ENCODE measurements at regions not wholly inside any gene's neighbourhood (a gene's known extent, or its start where the extent isn't known, plus 50 kb on each side); places are given as distances from the start of the nearest gene placed in this dataset.

DNA sequence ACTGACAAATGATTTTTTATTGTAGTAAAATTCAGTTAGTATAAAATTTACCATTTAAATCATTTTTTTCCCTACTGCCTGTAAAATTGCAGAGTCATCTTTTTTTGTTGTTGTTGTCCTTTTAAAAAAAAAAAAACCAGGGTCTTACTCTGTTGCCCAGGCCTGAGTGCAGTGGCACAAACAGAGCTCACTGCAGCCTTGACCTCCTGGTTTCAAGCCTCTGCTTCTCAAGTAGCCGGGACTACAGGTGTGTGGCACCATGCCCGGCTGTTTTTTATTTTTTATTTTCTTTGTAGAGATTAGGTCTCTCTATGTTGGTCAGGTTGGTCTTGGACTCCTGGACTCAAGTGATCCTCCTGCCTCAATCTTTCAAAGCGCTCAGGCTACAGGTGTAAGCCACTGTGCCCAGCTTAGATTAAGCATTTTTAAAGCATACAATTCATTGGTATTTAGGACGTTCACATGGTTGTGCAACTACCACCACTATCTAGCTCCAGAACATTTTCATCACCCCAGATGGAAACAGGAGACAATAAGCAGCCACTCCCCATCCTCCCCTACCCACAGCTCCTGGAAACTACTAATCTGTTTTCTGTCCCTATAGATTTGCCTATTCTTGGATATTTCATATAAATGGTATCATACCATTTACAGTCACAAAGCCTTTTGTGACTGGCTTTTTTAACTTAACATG is 59.7 kb upstream of the PGRMC2 start:
- intact Hi-C loops (cut with DNase I; ENCODE audit: low total_unique reads) = no loop called here
- TF ChIP-seq POLR2A (IDR thresholded peaks at IDR 0.05) (no peak), POLR2AphosphoS5 (IDR thresholded peaks at IDR 0.05) (no peak)
- TF ChIP-seq, protein P1, sequence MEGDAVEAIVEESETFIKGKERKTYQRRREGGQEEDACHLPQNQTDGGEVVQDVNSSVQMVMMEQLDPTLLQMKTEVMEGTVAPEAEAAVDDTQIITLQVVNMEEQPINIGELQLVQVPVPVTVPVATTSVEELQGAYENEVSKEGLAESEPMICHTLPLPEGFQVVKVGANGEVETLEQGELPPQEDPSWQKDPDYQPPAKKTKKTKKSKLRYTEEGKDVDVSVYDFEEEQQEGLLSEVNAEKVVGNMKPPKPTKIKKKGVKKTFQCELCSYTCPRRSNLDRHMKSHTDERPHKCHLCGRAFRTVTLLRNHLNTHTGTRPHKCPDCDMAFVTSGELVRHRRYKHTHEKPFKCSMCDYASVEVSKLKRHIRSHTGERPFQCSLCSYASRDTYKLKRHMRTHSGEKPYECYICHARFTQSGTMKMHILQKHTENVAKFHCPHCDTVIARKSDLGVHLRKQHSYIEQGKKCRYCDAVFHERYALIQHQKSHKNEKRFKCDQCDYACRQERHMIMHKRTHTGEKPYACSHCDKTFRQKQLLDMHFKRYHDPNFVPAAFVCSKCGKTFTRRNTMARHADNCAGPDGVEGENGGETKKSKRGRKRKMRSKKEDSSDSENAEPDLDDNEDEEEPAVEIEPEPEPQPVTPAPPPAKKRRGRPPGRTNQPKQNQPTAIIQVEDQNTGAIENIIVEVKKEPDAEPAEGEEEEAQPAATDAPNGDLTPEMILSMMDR (IDR thresholded peaks at IDR 0.05) = no peak

GRCh38 chr4:128346054-128346716 is 58.6 kb upstream of the PGRMC2 start:
- Histone ChIP-seq H3K36me3 (no peaks in the 10 kb centered on the region), H3K27me3 (no peaks in the 10 kb centered on the region), H3K4me1 (no peaks in the 10 kb centered on the region), H3K27ac (no peak overlapping the region), H3K4me3 (no peak overlapping the region), H3K9me3 (no peaks in the 10 kb centered on the region)
- no peak for DNase-seq (ENCODE audit: low spot score in 2 of 2)
- no peak for TF ChIP-seq POLR2AphosphoS5 (IDR thresholded peaks at IDR 0.05)
- TF ChIP-seq POLR2A (IDR thresholded peaks at IDR 0.05) = no peak
- TF ChIP-seq, protein P1 (IDR thresholded peaks at IDR 0.05) = no peak
- intact Hi-C loops (cut with DNase I; ENCODE audit: low total_unique reads) = no loop called here

More for the DNA sequence above, 59.7 kb upstream of the PGRMC2 start:
- DNase-seq (ENCODE audit: low spot score in 2 of 2) = no peak
- no peaks in the 10 kb centered on the region for H3K4me1 ChIP-seq
- no peak overlapping the region for H3K4me3 ChIP-seq
- no peak overlapping the region for H3K27ac ChIP-seq
- no peaks in the 10 kb centered on the region for H3K27me3 ChIP-seq
- no peaks in the 10 kb centered on the region for H3K9me3 ChIP-seq
- no peaks in the 10 kb centered on the region for H3K36me3 ChIP-seq

- no peak for DNase-seq (ENCODE audit: low spot score in 2 of 2)
- H3K27ac ChIP-seq = no peak overlapping the region
- H3K9me3 ChIP-seq = no peaks in the 10 kb centered on the region
- no peaks in the 10 kb centered on the region for H3K4me1 ChIP-seq
- TF ChIP-seq, protein P1 (IDR thresholded peaks at IDR 0.05) = no peak
- TF ChIP-seq POLR2A (IDR thresholded peaks at IDR 0.05) = no peak
- no peak for TF ChIP-seq POLR2AphosphoS5 (IDR thresholded peaks at IDR 0.05)
- no peaks in the 10 kb centered on the region for H3K36me3 ChIP-seq
- intact Hi-C loops (cut with DNase I; ENCODE audit: low total_unique reads) = no loop called here
- no peak overlapping the region for H3K4me3 ChIP-seq
- no peaks in the 10 kb centered on the region for H3K27me3 ChIP-seq
These were observed 58.0 kb upstream of the PGRMC2 start for GRCh38 chr4:128345650-128346049.

DNA sequence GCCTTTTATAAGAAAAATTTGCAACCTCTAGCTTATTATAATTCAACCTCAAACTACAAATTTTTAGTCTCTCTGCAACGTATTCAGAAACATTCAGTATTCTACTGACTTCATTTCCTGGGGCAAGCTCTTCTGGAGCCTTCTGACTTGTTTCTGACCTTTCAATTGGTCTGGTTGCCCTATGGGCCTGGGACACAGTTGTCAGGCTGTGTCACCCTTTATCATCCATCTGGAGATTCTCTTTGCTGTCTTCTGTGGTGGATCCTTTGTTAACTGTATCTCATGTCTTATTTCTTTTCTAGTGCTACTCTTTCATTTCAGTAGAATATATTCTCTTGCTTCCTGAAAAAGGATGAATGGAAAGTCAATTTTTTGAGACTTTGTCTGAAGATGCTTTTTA is 55.1 kb upstream of the PGRMC2 start:
- TF ChIP-seq POLR2A (IDR thresholded peaks at IDR 0.05) (no peak), POLR2AphosphoS5 (IDR thresholded peaks at IDR 0.05) (no peak)
- TF ChIP-seq, protein P1 (IDR thresholded peaks at IDR 0.05) = no peak
- no peak overlapping the region for H3K4me3 ChIP-seq
- no peak for DNase-seq (ENCODE audit: low spot score in 2 of 2)
- no peaks in the 10 kb centered on the region for H3K27me3 ChIP-seq
- no peak overlapping the region for H3K27ac ChIP-seq
- H3K9me3 ChIP-seq = no peaks in the 10 kb centered on the region
- intact Hi-C loops (cut with DNase I; ENCODE audit: low total_unique reads) = no loop called here
- H3K36me3 ChIP-seq = no peaks in the 10 kb centered on the region
- H3K4me1 ChIP-seq = no peaks in the 10 kb centered on the region

- Histone ChIP-seq H3K4me3 (no peak overlapping the region), H3K36me3 (no peaks in the 10 kb centered on the region), H3K4me1 (no peaks in the 10 kb centered on the region), H3K27ac (no peak overlapping the region), H3K9me3 (no peaks in the 10 kb centered on the region), H3K27me3 (no peaks in the 10 kb centered on the region)
- TF ChIP-seq, protein P1 (IDR thresholded peaks at IDR 0.05) = no peak
- TF ChIP-seq POLR2AphosphoS5 (IDR thresholded peaks at IDR 0.05) (no peak), POLR2A (IDR thresholded peaks at IDR 0.05) (no peak)
- intact Hi-C loops (cut with DNase I; ENCODE audit: low total_unique reads) = no loop called here
- no peak for DNase-seq (ENCODE audit: low spot score in 2 of 2)
These were observed 54.0 kb upstream of the PGRMC2 start for GRCh38 chr4:128341634-128342033.

All from breast epithelium (tissue), 4 donors.